Right lobe of liver (tissue), 4 donors: ENCODE measurements at regions not wholly inside any gene's neighbourhood (a gene's known extent, or its start where the extent isn't known, plus 50 kb on each side); places are given as distances from the start of the nearest gene placed in this dataset.

Experiments
- CTCF ChIP-seq, 4 donors: fragments of 200-600 bp in 3 of 4; fragments of 450-650 bp in 1 of 4; IDR thresholded peaks; one replicate each; pipeline versions ENCODE4 v1.5.1 to v1.8.0; 2016 to 2022; ENCODE audit warnings: antibody characterized with exemption in 4 of 4, mild to moderate bottlenecking in 2 of 4
- POLR2A ChIP-seq: fragments of 450-650 bp; IDR thresholded peaks from one replicate; pipeline ENCODE4 v1.6.1; 2017; ENCODE audit warnings: antibody characterized with exemption, mild to moderate bottlenecking
- donor health status: DM: no; HTN: no; CAD: no.
- donor health status: DM: no; HTN: no; CAD: no.
- donor health status: DM: no; HTN: yes; CAD: no.

- TF ChIP-seq POLR2A: no peak
- no peak for TF ChIP-seq CTCF (IDR thresholded peaks at IDR 0.05)
Observed at GRCh38 chr13:44795176-44795575, 194.1 kb downstream of the NUFIP1 start.
